ENCODE measurements at regions not wholly inside any gene's neighbourhood (a gene's known extent, or its start where the extent isn't known, plus 50 kb on each side); places are given as distances from the start of the nearest gene placed in this dataset.

DNA sequence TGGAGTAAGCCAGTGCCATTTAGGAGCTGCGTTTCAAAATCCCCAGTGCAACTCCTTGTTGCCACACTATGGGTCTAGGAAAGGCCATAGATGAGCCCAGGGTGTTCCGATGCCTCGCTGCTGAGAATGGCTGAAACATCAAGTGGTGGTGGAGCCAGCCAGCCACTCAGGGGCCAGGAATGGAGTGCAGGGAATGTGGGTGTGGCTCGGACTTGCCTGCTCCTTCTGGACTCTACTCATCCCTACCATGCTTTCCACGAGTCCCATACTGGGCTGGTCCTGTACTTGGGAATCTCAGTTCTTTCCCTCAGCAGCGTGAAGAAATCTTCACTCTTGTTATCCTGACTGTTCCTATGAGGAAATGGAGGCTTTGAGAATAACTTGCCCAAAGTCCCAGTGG, 143.5 kb downstream of the INSIG2 start:
- H3K4me3 ChIP-seq (ENCODE audit: control insufficient read depth, low read depth, low read length), result no peak overlapping the region
- DNase-seq (ENCODE audit: low read depth), result no peak
- TF ChIP-seq, protein P1, sequence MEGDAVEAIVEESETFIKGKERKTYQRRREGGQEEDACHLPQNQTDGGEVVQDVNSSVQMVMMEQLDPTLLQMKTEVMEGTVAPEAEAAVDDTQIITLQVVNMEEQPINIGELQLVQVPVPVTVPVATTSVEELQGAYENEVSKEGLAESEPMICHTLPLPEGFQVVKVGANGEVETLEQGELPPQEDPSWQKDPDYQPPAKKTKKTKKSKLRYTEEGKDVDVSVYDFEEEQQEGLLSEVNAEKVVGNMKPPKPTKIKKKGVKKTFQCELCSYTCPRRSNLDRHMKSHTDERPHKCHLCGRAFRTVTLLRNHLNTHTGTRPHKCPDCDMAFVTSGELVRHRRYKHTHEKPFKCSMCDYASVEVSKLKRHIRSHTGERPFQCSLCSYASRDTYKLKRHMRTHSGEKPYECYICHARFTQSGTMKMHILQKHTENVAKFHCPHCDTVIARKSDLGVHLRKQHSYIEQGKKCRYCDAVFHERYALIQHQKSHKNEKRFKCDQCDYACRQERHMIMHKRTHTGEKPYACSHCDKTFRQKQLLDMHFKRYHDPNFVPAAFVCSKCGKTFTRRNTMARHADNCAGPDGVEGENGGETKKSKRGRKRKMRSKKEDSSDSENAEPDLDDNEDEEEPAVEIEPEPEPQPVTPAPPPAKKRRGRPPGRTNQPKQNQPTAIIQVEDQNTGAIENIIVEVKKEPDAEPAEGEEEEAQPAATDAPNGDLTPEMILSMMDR (conservative IDR thresholded peaks at IDR 0.05; ENCODE audit: control insufficient read depth, insufficient read depth, low read depth, low read length), result no peak

DNA sequence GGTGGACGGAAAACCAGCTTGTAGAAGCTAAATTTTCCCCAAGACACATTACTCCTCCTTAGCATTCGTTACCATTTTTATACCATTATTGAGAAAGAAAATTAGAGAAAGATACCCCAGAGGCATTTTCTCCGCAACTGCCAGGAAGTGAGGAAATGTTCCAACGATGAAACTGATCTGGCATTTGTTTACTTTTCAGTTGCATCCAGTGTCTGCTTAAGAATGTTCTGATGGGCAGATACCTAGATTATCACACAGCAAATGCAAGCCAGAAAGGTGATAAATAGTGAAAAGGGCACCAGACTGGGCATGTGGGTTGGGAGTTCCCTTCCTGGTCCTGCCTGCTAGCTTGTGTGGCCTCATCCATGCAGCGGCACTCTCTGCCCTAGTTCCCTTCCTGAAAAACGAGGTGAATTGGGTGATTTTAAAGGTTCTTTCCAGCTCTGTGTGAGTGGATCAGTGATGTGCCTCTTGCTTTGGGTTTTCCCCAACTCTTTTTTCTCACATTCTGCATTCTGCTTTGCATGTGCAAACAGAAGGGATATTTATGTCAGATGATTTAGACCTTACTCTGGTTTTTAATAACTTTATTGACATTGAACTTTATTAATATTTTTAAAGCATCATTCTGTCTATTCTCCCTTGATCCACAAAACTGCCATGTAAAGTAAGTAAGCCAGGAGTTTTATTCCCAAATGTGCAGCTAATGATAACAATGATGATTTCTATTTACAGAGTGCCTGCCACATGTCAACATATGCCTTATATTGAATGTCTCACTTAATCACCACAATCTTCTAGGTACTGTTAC, 139.6 kb downstream of the INSIG2 start:
- TF ChIP-seq, protein P1 (conservative IDR thresholded peaks at IDR 0.05; ENCODE audit: control insufficient read depth, insufficient read depth, low read depth, low read length), result no peak
- H3K4me3 ChIP-seq (ENCODE audit: control insufficient read depth, low read depth, low read length), result no peak overlapping the region
- no peak for DNase-seq (ENCODE audit: low read depth)

DNA sequence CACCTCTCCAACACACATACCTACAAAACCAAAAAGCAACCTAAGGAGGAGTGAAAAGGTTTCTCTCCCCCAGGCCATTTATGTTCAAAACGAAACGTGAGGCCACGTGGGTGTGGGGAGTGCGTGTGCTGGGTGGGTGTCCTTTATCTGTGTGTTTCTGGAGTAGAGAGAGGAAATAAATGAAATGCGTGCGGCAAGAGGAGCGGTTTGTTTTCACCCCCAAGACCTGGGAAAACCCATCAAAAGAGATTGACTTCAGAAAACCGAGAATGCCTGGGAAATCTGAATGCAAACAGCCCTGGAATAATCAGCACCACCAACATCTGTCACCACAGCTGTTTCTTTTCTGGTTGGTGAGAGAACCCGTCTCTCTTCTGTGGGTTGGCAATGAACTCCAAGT, 137.4 kb downstream of the INSIG2 start:
- no peak for DNase-seq (ENCODE audit: low read depth)
- TF ChIP-seq, protein P1 (conservative IDR thresholded peaks at IDR 0.05; ENCODE audit: control insufficient read depth, insufficient read depth, low read depth, low read length), result no peak
- no peak overlapping the region for H3K4me3 ChIP-seq (ENCODE audit: control insufficient read depth, low read depth, low read length)

- DNase-seq (ENCODE audit: low read depth), result no peak
- H3K4me3 ChIP-seq (ENCODE audit: control insufficient read depth, low read depth, low read length), result no peak overlapping the region
Observed at GRCh38 chr2:118224895-118225311, 136.6 kb downstream of the INSIG2 start.

GRCh38 chr2:118223992-118224894, 136.0 kb downstream of the INSIG2 start:
- TF ChIP-seq, protein P1 (conservative IDR thresholded peaks at IDR 0.05; ENCODE audit: control insufficient read depth, insufficient read depth, low read depth, low read length), result no peak
- peak overlapping the region; percentile 37 for H3K4me3 ChIP-seq (ENCODE audit: control insufficient read depth, low read depth, low read length)
- no peak for DNase-seq (ENCODE audit: low read depth)

More at GRCh38 chr2:118224895-118225311, 136.6 kb downstream of the INSIG2 start:
- TF ChIP-seq, protein P1 (conservative IDR thresholded peaks at IDR 0.05; ENCODE audit: control insufficient read depth, insufficient read depth, low read depth, low read length), result no peak

DNA sequence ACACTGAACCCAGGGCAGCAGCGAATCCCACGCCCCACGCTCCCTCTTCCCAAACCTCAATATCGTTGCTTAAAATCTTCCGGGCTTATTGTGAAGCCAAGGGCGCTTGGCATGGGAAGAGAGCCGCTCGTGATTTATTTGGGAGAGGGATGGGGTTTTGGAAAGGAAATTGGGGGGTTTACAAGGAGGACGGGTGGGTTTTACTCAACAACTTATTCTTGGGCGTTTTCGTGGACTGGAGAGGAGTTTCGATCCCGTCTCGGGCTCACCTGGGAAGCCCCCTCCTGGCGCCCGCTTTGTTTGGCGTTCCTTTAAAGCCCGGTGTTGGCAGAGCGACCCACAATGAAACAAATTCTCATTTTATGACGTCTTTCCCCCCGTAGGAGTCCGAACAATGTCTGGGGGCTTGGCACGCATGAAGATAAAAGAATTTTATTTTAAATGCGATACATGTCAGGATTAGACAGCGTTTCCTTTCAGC, 135.3 kb downstream of the INSIG2 start:
- peak overlapping the region; percentile 37 for H3K4me3 ChIP-seq (ENCODE audit: control insufficient read depth, low read depth, low read length)

More for the DNA sequence above, 135.3 kb downstream of the INSIG2 start:
- TF ChIP-seq, protein P1 (conservative IDR thresholded peaks at IDR 0.05; ENCODE audit: control insufficient read depth, insufficient read depth, low read depth, low read length), result no peak
- DNase-seq (ENCODE audit: low read depth), result no peak

Measured in fibroblast of mammary gland (primary cell).